Panc1 (cell line): ENCODE measurements at regions not wholly inside any gene's neighbourhood (a gene's known extent, or its start where the extent isn't known, plus 50 kb on each side); places are given as distances from the start of the nearest gene placed in this dataset.

ENCODE experiments used
- ATAC-seq: fragments of 200-7000 bp; cut with Tn5 transposase; 2 replicates; pipeline ENCODE4 v1.9.1; 2020; ENCODE audit warnings: mild to moderate bottlenecking, moderate library complexity
- BruUV-seq: library from RNA; stranded (reverse); fragments of 400-500 nt; replicated peaks from 2 replicates; lab custom pipeline; 2021; lab: Mats Ljungman, UMichigan
- CTCF ChIA-PET: fragments of 300-600 bp; sonication (Branson Sonifier 250); formaldehyde crosslinking; loops from one replicate; lab custom pipeline; 2022; ENCODE audit warnings: antibody characterized with exemption; lab: Charles Lee
- POLR2A ChIA-PET: fragments of 300-600 bp; sonication (Branson Sonifier 250); formaldehyde crosslinking; loops from one replicate; lab custom pipeline; 2022; ENCODE audit warnings: antibody characterized with exemption; lab: Charles Lee
- DNase-seq: peaks from one replicate; pipeline ENCODE4 v3.0.0-alpha.2; 2010; ENCODE audit warnings: low read depth, low spot score
- H3K27ac ChIP-seq: 2 replicates; pipeline ENCODE4 v1.5.1; 2011; ENCODE audit warnings: mild to moderate bottlenecking, low read length, inconsistent platforms
- H3K27me3 ChIP-seq: fragments of 200-500 bp; sonication (Bioruptor generic); 2 replicates; pipeline ENCODE4 v1.6.0; 2014; ENCODE audit warnings: low read length, inconsistent platforms; ENCODE audit not compliant: control insufficient read depth, insufficient read depth
- H3K36me3 ChIP-seq: fragments of 200-500 bp; sonication (Bioruptor generic); 2 replicates; pipeline ENCODE4 v1.5.1; 2014; ENCODE audit warnings: inconsistent platforms, mild to moderate bottlenecking, low read length, moderate library complexity; ENCODE audit not compliant: control insufficient read depth, insufficient read depth
- H3K4me1 ChIP-seq: 2 replicates; pipeline ENCODE4 v1.5.1; 2011; ENCODE audit warnings: inconsistent platforms, mild to moderate bottlenecking, low read length, moderate library complexity; ENCODE audit not compliant: control insufficient read depth, insufficient read depth
- H3K4me3 ChIP-seq, 2 experiments: 2 replicates each; pipeline ENCODE4 v1.5.1; 2011 to 2012; ENCODE audit warnings: low read depth in 2 of 2, low read length in 2 of 2, mild to moderate bottlenecking in 2 of 2, inconsistent platforms in 1 of 2, moderate library complexity in 1 of 2
- H3K9me3 ChIP-seq: fragments of 200-500 bp; sonication (Bioruptor generic); 2 replicates; pipeline ENCODE4 v1.5.1; 2014; ENCODE audit warnings: low read depth, mild to moderate bottlenecking, inconsistent platforms, low read length, moderate library complexity; ENCODE audit not compliant: control insufficient read depth, insufficient read depth
- POLR2AphosphoS5 ChIP-seq: IDR thresholded peaks from 2 replicates; pipeline ENCODE4 v1.6.1; 2012; ENCODE audit warnings: mild to moderate bottlenecking, low read depth, low read length, moderate library complexity
- SIN3A ChIP-seq: IDR thresholded peaks from 2 replicates; pipeline ENCODE4 v1.6.1; 2012; ENCODE audit warnings: low read depth, mild to moderate bottlenecking, low read length, moderate library complexity, borderline replicate concordance; ENCODE audit not compliant: insufficient read depth
- TCF7L2 ChIP-seq: IDR thresholded peaks from 2 replicates; pipeline ENCODE4 v1.6.1; 2011; ENCODE audit warnings: mild to moderate bottlenecking, low read depth, low read length, inconsistent platforms
- in situ Hi-C: cut with HindIII; loops from 2 replicates; pipeline ENCODE4 v1.10.0; 2016; ENCODE audit warnings: low sequenced_read_pairs, low pct_unique_long_range_greater_than_20kb
- intact Hi-C: fragments of 100-400 bp; cut with micrococcal nuclease; formaldehyde crosslinking; loops from one replicate; pipeline ENCODE4 v1.10.0; 2022; ENCODE audit not compliant: unreplicated experiment
- TF ChIP-seq, protein P1 (sequence below), 2 experiments: IDR thresholded peaks; 2 replicates each; pipeline ENCODE4 v1.6.1; 2011 to 2012; ENCODE audit warnings: low read depth in 2 of 2, control low read depth in 1 of 2, low read length in 1 of 2, mild to moderate bottlenecking in 1 of 2, moderate library complexity in 1 of 2; ENCODE audit not compliant: insufficient read depth in 1 of 2
- TF ChIP-seq, protein P2 (sequence below): fragments of 450-650 bp; IDR thresholded peaks from 2 replicates; pipeline ENCODE4 v1.5.1; 2017; ENCODE audit warnings: mild to moderate bottlenecking

DNA sequence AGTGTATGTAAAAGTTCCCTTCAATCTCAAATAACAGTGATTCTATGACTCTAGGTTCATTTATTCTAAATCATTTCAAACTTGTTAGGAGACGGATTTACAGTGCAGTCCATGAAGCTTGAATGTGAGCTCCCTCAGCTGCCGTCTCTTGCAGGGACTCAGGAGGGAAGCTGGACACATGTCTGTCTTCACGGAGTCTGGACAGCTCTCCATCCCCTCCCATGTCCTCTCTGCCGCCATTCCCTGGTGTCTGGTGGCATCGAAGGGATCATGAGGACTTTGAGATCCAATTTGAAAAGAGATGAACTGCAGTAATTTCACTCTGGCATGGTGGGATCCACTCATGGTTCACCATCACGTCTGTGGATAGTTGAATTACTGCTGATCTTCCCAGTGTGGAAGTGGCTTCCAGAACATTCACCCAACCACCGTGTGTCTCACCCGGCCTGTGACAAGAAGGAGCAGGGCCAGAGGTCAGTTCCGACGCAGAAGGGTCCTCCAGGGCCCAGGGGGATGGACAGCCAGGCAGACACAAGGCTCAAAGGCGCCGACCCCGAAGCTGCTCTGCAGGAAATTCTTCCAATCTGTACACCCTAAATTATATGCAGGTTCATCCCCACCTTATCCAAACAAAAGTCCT lies 370.1 kb downstream of the THBS2 start:
- Histone ChIP-seq H3K36me3 (no peaks in the 10 kb centered on the region), H3K27ac (no peak overlapping the region), H3K27me3 (peaks cover 28% of the 10 kb centered on the region), H3K4me1 (no peaks in the 10 kb centered on the region), H3K4me3 (no peak overlapping the region), H3K9me3 (no peaks in the 10 kb centered on the region)
- intact Hi-C loops: loop anchor here (1.0 to 10.0 kb wide), 4 partner anchors 269 to 729 kb away; no protein-coding TSS in a partner anchor
- ChIA-PET CTCF (no interaction called here), POLR2A (no interaction called here)
- no peak for DNase-seq
- ATAC-seq: no peak
- no peak for TF ChIP-seq SIN3A
- no peak for TF ChIP-seq TCF7L2
- TF ChIP-seq, protein P1, sequence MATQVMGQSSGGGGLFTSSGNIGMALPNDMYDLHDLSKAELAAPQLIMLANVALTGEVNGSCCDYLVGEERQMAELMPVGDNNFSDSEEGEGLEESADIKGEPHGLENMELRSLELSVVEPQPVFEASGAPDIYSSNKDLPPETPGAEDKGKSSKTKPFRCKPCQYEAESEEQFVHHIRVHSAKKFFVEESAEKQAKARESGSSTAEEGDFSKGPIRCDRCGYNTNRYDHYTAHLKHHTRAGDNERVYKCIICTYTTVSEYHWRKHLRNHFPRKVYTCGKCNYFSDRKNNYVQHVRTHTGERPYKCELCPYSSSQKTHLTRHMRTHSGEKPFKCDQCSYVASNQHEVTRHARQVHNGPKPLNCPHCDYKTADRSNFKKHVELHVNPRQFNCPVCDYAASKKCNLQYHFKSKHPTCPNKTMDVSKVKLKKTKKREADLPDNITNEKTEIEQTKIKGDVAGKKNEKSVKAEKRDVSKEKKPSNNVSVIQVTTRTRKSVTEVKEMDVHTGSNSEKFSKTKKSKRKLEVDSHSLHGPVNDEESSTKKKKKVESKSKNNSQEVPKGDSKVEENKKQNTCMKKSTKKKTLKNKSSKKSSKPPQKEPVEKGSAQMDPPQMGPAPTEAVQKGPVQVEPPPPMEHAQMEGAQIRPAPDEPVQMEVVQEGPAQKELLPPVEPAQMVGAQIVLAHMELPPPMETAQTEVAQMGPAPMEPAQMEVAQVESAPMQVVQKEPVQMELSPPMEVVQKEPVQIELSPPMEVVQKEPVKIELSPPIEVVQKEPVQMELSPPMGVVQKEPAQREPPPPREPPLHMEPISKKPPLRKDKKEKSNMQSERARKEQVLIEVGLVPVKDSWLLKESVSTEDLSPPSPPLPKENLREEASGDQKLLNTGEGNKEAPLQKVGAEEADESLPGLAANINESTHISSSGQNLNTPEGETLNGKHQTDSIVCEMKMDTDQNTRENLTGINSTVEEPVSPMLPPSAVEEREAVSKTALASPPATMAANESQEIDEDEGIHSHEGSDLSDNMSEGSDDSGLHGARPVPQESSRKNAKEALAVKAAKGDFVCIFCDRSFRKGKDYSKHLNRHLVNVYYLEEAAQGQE (IDR thresholded peaks at IDR 0.05; ENCODE audit: insufficient read depth in 1 of 2, low read depth in 2 of 2, low read length in 1 of 2): no peak
- no peak for TF ChIP-seq POLR2AphosphoS5
- TF ChIP-seq, protein P2, sequence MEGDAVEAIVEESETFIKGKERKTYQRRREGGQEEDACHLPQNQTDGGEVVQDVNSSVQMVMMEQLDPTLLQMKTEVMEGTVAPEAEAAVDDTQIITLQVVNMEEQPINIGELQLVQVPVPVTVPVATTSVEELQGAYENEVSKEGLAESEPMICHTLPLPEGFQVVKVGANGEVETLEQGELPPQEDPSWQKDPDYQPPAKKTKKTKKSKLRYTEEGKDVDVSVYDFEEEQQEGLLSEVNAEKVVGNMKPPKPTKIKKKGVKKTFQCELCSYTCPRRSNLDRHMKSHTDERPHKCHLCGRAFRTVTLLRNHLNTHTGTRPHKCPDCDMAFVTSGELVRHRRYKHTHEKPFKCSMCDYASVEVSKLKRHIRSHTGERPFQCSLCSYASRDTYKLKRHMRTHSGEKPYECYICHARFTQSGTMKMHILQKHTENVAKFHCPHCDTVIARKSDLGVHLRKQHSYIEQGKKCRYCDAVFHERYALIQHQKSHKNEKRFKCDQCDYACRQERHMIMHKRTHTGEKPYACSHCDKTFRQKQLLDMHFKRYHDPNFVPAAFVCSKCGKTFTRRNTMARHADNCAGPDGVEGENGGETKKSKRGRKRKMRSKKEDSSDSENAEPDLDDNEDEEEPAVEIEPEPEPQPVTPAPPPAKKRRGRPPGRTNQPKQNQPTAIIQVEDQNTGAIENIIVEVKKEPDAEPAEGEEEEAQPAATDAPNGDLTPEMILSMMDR: no peak
- BruUV-seq: no TSS peak
- in situ Hi-C loops: no loop called here

DNA sequence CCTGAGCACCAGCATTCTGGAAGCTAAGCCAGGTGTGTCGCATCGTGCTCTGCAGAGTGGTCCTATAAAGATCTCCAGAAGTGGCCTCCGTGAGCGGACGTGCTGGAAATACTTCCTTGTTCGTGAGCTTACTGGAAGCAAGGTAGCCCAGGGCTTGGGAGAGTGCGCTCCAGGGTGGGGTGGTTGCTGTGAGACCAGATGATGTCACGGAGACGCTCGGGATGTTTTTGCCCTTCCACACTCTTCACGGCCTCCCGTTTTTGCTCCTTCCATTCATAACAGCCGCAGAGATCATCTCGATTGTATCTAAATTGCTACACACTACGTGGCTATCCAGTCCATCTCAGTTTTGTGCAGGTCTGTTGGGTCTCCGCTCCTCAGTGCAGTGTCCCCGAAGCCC lies 373.4 kb downstream of the THBS2 start:
- H3K4me3 ChIP-seq: no peak overlapping the region
- H3K27me3 ChIP-seq: peaks cover 30% of the 10 kb centered on the region
- in situ Hi-C loops (no loop called here), intact Hi-C loops (loop anchor here (10.0 kb wide), 3 partner anchors 265 to 725 kb away; no protein-coding TSS in a partner anchor)
- DNase-seq (no peak), ATAC-seq (no peak)
- ChIA-PET POLR2A (no interaction called here), CTCF (interaction anchor here (1.6 kb wide), 1 partner anchor 20 kb away, joined by 4 read pairs; no protein-coding TSS in a partner anchor)
- no peaks in the 10 kb centered on the region for H3K9me3 ChIP-seq
- BruUV-seq: no TSS peak
- no peaks in the 10 kb centered on the region for H3K36me3 ChIP-seq
- no peaks in the 10 kb centered on the region for H3K4me1 ChIP-seq
- no peak overlapping the region for H3K27ac ChIP-seq
- TF ChIP-seq TCF7L2: no peak
- TF ChIP-seq, protein P1 (IDR thresholded peaks at IDR 0.05; ENCODE audit: insufficient read depth in 1 of 2, low read depth in 2 of 2, low read length in 1 of 2): no peak
- TF ChIP-seq, protein P2: no peak
- no peak for TF ChIP-seq SIN3A
- TF ChIP-seq POLR2AphosphoS5: no peak
